PC-9 (cell line): ENCODE measurements at regions not wholly inside any gene's neighbourhood (a gene's known extent, or its start where the extent isn't known, plus 50 kb on each side); places are given as distances from the start of the nearest gene placed in this dataset.

ENCODE experiments used
- BruUV-seq: library from RNA; stranded (reverse); fragments of 400-500 nt; replicated peaks from 2 replicates; lab custom pipeline; 2021; lab: Mats Ljungman, UMichigan
- CTCF ChIA-PET: fragments of 300-600 bp; sonication (Branson Sonifier 250); formaldehyde crosslinking; loops from one replicate; lab custom pipeline; 2022; ENCODE audit warnings: antibody characterized with exemption; lab: Charles Lee
- POLR2A ChIA-PET: fragments of 300-600 bp; sonication (Branson Sonifier 250); formaldehyde crosslinking; loops from one replicate; lab custom pipeline; 2022; ENCODE audit warnings: antibody characterized with exemption; ENCODE audit not compliant: unreplicated experiment; lab: Charles Lee
- DNase-seq, 2 experiments: peaks; one replicate each; pipeline versions ENCODE4 v3.0.0 to v3.0.0-alpha.2; 2015 to 2022; ENCODE audit warnings: mixed read lengths in 1 of 2
- H2AFZ ChIP-seq: fragments of 200-600 bp; sonication (generic); 2 replicates; pipeline ENCODE4 v1.8.1; 2017; ENCODE audit warnings: antibody characterized with exemption
- H3F3A ChIP-seq: fragments of 200-600 bp; sonication (generic); 2 replicates; pipeline ENCODE4 v1.8.1; 2017; ENCODE audit warnings: antibody characterized with exemption, mild to moderate bottlenecking, low read depth; ENCODE audit not compliant: insufficient read depth
- H3K27ac ChIP-seq: fragments of 200-600 bp; sonication (generic); 2 replicates; pipeline ENCODE4 v1.6.1; 2016; ENCODE audit warnings: mixed run types
- H3K27me3 ChIP-seq: fragments of 200-600 bp; sonication (generic); 2 replicates; pipeline ENCODE4 v1.6.1; 2016; ENCODE audit warnings: low read depth, mixed run types; ENCODE audit not compliant: insufficient read depth
- H3K36me3 ChIP-seq: fragments of 200-600 bp; sonication (generic); 2 replicates; pipeline ENCODE4 v1.6.1; 2016; ENCODE audit warnings: low read depth, mixed run types
- H3K4me1 ChIP-seq: fragments of 200-600 bp; sonication (generic); replicated peaks from 2 replicates; pipeline ENCODE4 v1.6.1; 2016; ENCODE audit warnings: mixed run types; ENCODE audit not compliant: insufficient read depth
- H3K4me2 ChIP-seq: fragments of 200-600 bp; sonication (generic); 2 replicates; pipeline ENCODE4 v1.6.1; 2017; ENCODE audit warnings: mixed run types
- H3K4me3 ChIP-seq: fragments of 200-600 bp; sonication (generic); 2 replicates; pipeline ENCODE4 v1.6.1; 2016; ENCODE audit warnings: mixed run types
- H3K79me2 ChIP-seq: fragments of 200-600 bp; sonication (generic); 2 replicates; pipeline ENCODE4 v1.6.1; 2017; ENCODE audit warnings: low read depth, mixed run types
- H3K9me2 ChIP-seq: fragments of 200-600 bp; sonication (generic); 2 replicates; pipeline ENCODE4 v1.8.1; 2017; ENCODE audit warnings: mild to moderate bottlenecking; ENCODE audit not compliant: insufficient read depth
- H3K9me3 ChIP-seq: fragments of 200-600 bp; sonication (generic); 2 replicates; pipeline ENCODE4 v1.8.1; 2016; ENCODE audit warnings: low read depth; ENCODE audit not compliant: insufficient read depth
- H4K20me1 ChIP-seq: fragments of 200-600 bp; sonication (generic); 2 replicates; pipeline ENCODE4 v1.8.1; 2017; ENCODE audit not compliant: insufficient read depth
- CTCF ChIP-seq: fragments of 200-600 bp; sonication (generic); conservative IDR thresholded peaks from 2 replicates; pipeline ENCODE4 v1.6.1; 2017; ENCODE audit warnings: mixed run types, antibody characterized with exemption, mild to moderate bottlenecking, moderate library complexity
- EZH2 ChIP-seq: fragments of 200-600 bp; sonication (generic); IDR thresholded peaks from 2 replicates; pipeline ENCODE4 v1.8.0; 2017; ENCODE audit warnings: antibody characterized with exemption, low read depth
- intact Hi-C: fragments of 100-400 bp; cut with micrococcal nuclease; formaldehyde crosslinking; loops from one replicate; pipeline ENCODE4 v1.10.0; 2022; ENCODE audit not compliant: unreplicated experiment

- POLR2A ChIA-PET = no interaction called here
- intact Hi-C loops = no loop called here
- H3F3A ChIP-seq = no peaks in the 10 kb centered on the region
- CTCF ChIA-PET = no interaction called here
- H3K36me3 ChIP-seq = no peaks in the 10 kb centered on the region
- no peaks in the 10 kb centered on the region for H4K20me1 ChIP-seq
- H3K79me2 ChIP-seq = no peaks in the 10 kb centered on the region
- H3K27me3 ChIP-seq = peaks cover 60% of the 10 kb centered on the region
- no peak overlapping the region for H3K27ac ChIP-seq
- H3K4me3 ChIP-seq = no peak overlapping the region
- no peaks in the 10 kb centered on the region for H3K9me2 ChIP-seq
- TF ChIP-seq EZH2 (no peak), CTCF (no peak)
- H3K4me2 ChIP-seq = no peak overlapping the region
- no TSS peak for BruUV-seq
- H2AFZ ChIP-seq = no peak overlapping the region
- no peaks in the 10 kb centered on the region for H3K4me1 ChIP-seq
- DNase-seq = no peak
- no peaks in the 10 kb centered on the region for H3K9me3 ChIP-seq
Observed at GRCh38 chr7:153529651-153530165, 522.5 kb upstream of the DPP6 start.

- no peak for DNase-seq
- Histone ChIP-seq H3K27ac (no peak overlapping the region), H3K27me3 (peaks cover 54% of the 10 kb centered on the region), H4K20me1 (no peaks in the 10 kb centered on the region), H3K36me3 (no peaks in the 10 kb centered on the region), H3F3A (no peaks in the 10 kb centered on the region), H3K4me1 (no peaks in the 10 kb centered on the region), H3K9me3 (no peaks in the 10 kb centered on the region), H3K4me3 (no peak overlapping the region), H3K9me2 (no peaks in the 10 kb centered on the region), H3K79me2 (no peaks in the 10 kb centered on the region), H3K4me2 (no peak overlapping the region), H2AFZ (no peak overlapping the region)
- BruUV-seq = no TSS peak
- ChIA-PET POLR2A (no interaction called here), CTCF (no interaction called here)
- no peak for TF ChIP-seq CTCF
- no peak for TF ChIP-seq EZH2
- intact Hi-C loops = no loop called here
Observed at GRCh38 chr7:153530441-153530840, 521.8 kb upstream of the DPP6 start.

GRCh38 chr7:153532326-153532725, 519.9 kb upstream of the DPP6 start:
- Histone ChIP-seq H3K4me2 (no peak overlapping the region), H3K9me2 (no peaks in the 10 kb centered on the region), H3K4me3 (no peak overlapping the region), H3K27ac (no peak overlapping the region), H2AFZ (no peak overlapping the region), H3K9me3 (no peaks in the 10 kb centered on the region), H3F3A (no peaks in the 10 kb centered on the region), H4K20me1 (no peaks in the 10 kb centered on the region), H3K4me1 (no peaks in the 10 kb centered on the region), H3K79me2 (no peaks in the 10 kb centered on the region), H3K36me3 (no peaks in the 10 kb centered on the region), H3K27me3 (peaks cover 42% of the 10 kb centered on the region)
- POLR2A ChIA-PET = no interaction called here
- no peak for DNase-seq
- intact Hi-C loops = no loop called here
- CTCF ChIA-PET = no interaction called here
- BruUV-seq = no TSS peak
- TF ChIP-seq CTCF = no peak
- no peak for TF ChIP-seq EZH2
